Astrocyte of the cerebellum (primary cell): ENCODE measurements at regions not wholly inside any gene's neighbourhood (a gene's known extent, or its start where the extent isn't known, plus 50 kb on each side); places are given as distances from the start of the nearest gene placed in this dataset.

Source experiments
- DNase-seq: peaks from one replicate; pipeline ENCODE4 v3.0.0-alpha.2; 2011; ENCODE audit warnings: low read depth
- H3K4me3 ChIP-seq: 2 replicates; pipeline ENCODE4 v1.5.1; 2011; ENCODE audit warnings: mild to moderate bottlenecking, low read depth, low read length, moderate library complexity
- CTCF ChIP-seq: IDR thresholded peaks from 2 replicates; pipeline ENCODE4 v1.5.1; 2012; ENCODE audit warnings: low read length, low read depth, moderate library complexity, mild to moderate bottlenecking; ENCODE audit errors: missing control alignments
- in situ Hi-C: cut with HindIII; loops from 2 replicates; pipeline ENCODE4 v1.10.0; 2017; ENCODE audit warnings: low sequenced_read_pairs

DNA sequence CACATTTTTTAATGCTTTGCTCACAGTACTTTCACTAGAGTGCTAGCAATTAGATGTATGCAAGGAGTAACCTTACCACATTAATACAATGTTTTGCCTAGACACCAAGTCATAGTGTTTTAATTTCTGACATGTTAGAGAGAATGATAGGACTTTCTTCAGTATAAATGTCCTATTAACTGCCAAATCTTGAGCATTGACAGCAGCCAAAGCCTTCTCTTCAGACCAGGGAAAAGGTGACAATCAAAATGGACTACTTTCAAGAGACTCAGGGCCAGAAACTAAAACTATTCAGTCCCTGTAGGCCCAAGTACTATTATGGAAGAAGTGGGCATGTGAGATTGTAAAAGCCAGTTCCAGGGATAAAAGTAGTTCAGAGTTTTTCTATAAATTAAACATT, 201.4 kb upstream of the PCDH15 start:
- in situ Hi-C loops: no loop called here
- no peak overlapping the region for H3K4me3 ChIP-seq
- DNase-seq: no peak
- no peak for TF ChIP-seq CTCF

DNA sequence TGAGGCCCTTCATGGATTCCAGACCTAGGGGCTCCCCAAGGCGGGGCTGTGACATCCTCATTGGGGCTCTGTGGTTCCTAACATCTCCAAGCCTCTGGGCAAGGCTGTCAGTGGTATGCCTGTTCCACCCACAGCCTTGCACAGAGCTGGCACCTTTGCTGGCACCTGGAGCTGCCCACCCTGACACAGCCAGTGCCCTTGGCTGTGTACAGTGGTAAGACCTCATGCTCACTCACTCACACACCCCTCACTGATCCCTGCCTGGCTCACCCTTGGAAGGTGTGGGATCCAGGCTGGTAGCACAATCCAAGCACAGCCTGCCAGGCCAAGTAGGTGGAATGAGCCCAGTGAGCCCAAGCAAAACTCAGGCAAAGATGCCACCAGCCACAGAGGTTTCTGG, 200.4 kb upstream of the PCDH15 start:
- TF ChIP-seq CTCF: no peak
- DNase-seq: no peak
- no peak overlapping the region for H3K4me3 ChIP-seq
- in situ Hi-C loops: no loop called here

GRCh38 chr10:54993148-54993547, 192.1 kb upstream of the PCDH15 start:
- in situ Hi-C loops: no loop called here
- H3K4me3 ChIP-seq: no peak overlapping the region
- DNase-seq: no peak
- TF ChIP-seq CTCF: no peak

- in situ Hi-C loops: no loop called here
- TF ChIP-seq CTCF: peak; percentile 2
Measured at GRCh38 chr10:54985732-54986131, 184.7 kb upstream of the PCDH15 start.

DNA sequence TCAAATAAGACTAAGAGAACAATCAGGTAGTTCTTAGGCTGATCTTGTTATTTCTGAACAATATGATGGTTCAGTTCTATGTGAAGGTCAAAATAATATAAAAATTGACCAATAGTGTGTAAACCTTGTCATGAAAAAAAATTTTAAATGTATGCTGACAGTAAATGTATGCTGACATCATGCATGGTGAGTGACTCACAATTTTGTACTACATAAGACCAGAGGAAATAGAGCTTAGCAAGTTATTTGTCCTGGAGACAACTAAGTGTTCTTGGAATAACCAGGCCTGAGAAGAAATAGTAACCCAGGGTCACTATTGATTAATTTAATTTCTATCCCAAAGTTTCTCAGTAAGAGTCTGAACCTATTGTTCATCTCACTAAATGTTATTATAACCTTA, 182.2 kb upstream of the PCDH15 start:
- H3K4me3 ChIP-seq: no peak overlapping the region
- in situ Hi-C loops: no loop called here
- no peak for DNase-seq
- no peak for TF ChIP-seq CTCF

More at GRCh38 chr10:54985732-54986131, 184.7 kb upstream of the PCDH15 start:
- H3K4me3 ChIP-seq: no peak overlapping the region
- DNase-seq: no peak

DNA sequence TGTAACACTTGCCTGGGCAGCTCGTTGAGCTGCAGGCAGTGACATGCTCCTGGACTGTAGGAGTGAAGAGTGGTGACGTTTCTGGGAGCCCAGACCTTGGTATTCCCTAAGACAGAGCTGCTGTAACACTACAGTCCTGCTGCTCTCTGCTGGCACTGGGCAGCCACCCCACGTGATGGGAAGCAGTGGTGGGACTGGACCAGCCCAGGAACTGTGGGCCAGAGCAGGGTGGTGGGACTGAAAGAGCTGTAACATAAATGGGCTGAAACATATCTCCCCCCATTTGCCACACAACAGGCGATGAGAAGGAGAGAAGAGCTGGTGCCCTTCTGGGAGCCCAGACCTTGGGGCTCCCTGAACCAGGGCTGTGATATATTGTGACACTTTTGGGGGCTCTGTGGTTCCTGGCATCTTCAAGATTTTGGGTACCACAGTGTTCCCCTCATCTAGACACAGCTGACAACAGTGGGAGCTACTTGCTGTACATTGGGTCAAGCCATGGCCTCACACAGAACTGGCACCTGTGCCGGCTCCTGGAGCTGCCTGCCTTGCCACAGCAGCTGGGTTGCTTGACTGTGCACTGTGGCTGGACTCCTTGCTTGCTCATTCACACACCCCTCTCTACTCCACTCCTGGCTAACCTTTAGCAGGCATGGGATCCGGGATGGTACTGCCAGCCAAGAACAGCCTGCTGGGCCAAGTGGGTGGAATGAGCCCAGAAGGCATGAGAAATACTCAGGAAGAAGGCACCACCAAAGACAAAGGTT, 161.3 kb upstream of the PCDH15 start:
- TF ChIP-seq CTCF: no peak
- no peak for DNase-seq
- no peak overlapping the region for H3K4me3 ChIP-seq
- in situ Hi-C loops: no loop called here
